A549 (cell line): ENCODE measurements at regions not wholly inside any gene's neighbourhood (a gene's known extent, or its start where the extent isn't known, plus 50 kb on each side); places are given as distances from the start of the nearest gene placed in this dataset.

Experiments
- ATAC-seq, 2 experiments: fragments of 200-7000 bp in 1 of 2; fragments of >200 bp in 1 of 2; cut with Nextera tagmentation in 1 of 2; cut with Tn5 transposase in 1 of 2; 3 replicates each; pipeline versions ENCODE4 v1.8.0 to v1.9.1; 2018 to 2020; ENCODE audit warnings: mild to moderate bottlenecking in 1 of 2, moderate library complexity in 1 of 2
- CTCF ChIA-PET: fragments of 300-600 bp; sonication (Branson Sonifier 250); formaldehyde crosslinking; extraction: SDS; loops from one replicate; lab custom pipeline; 2021; ENCODE audit warnings: antibody characterized with exemption, inconsistent platforms; lab: Yijun Ruan, JAX
- POLR2A ChIA-PET: fragments of 350-600 bp; formaldehyde crosslinking; extraction: SDS; loops from one replicate; lab custom pipeline; 2021; ENCODE audit warnings: antibody characterized with exemption, inconsistent platforms; lab: Yijun Ruan, JAX
- DNase-seq, 2 experiments: peaks; one replicate each; pipeline versions ENCODE4 v3.0.0 to v3.0.0-alpha.2; 2011 to 2016; ENCODE audit warnings: low read depth in 1 of 2, low spot score in 1 of 2
- FAIRE-seq: peaks from 2 replicates; lab custom pipeline; 2011; peaks lifted over from hg19 to GRCh38; lab: Jason Lieb, UNC
- H3K27ac ChIP-seq, 2 experiments: fragments of >200 bp; sonication (Bioruptor Twin); formaldehyde crosslinking; 3 replicates each; pipeline ENCODE4 v1.5.1; 2016 to 2017
- H3K4me1 ChIP-seq: fragments of >200 bp; sonication (Bioruptor Twin); formaldehyde crosslinking; 3 replicates; pipeline ENCODE4 v1.6.1; 2016
- H3K4me2 ChIP-seq: fragments of >200 bp; sonication (Bioruptor Twin); formaldehyde crosslinking; 3 replicates; pipeline ENCODE4 v1.6.1; 2016
- H3K4me3 ChIP-seq: fragments of >200 bp; sonication (Bioruptor Twin); formaldehyde crosslinking; 3 replicates; pipeline ENCODE4 v1.5.1; 2016
- H3K9me3 ChIP-seq: fragments of >200 bp; sonication (Bioruptor Twin); formaldehyde crosslinking; 3 replicates; pipeline ENCODE4 v1.6.1; 2016
- BHLHE40 ChIP-seq: IDR thresholded peaks from 2 replicates; pipeline ENCODE4 v1.6.1; 2012; ENCODE audit warnings: low read depth, low read length, inconsistent platforms
- CBX2 ChIP-seq: fragments of 200-600 bp; sonication (generic); IDR thresholded peaks from 2 replicates; pipeline ENCODE4 v1.6.1; 2016; ENCODE audit warnings: low read depth, mild to moderate bottlenecking, borderline replicate concordance
- CHD4 ChIP-seq: fragments of 200-600 bp; sonication (generic); IDR thresholded peaks from 2 replicates; pipeline ENCODE4 v1.6.1; 2016; ENCODE audit warnings: antibody characterized with exemption, mild to moderate bottlenecking, borderline replicate concordance
- EP300 ChIP-seq, 2 experiments: fragments of >200 bp; sonication (Bioruptor Twin); formaldehyde crosslinking; IDR thresholded peaks; 2 replicates in 1 of 2; 3 replicates in 1 of 2; pipeline ENCODE4 v1.6.1; 2016 to 2017
- HES2 ChIP-seq: fragments of >200 bp; sonication (Bioruptor Twin); formaldehyde crosslinking; IDR thresholded peaks from 2 replicates; pipeline ENCODE4 v1.6.1; 2016
- KDM5A ChIP-seq: fragments of 200-600 bp; sonication (generic); IDR thresholded peaks from 2 replicates; pipeline ENCODE4 v1.6.1; 2016; ENCODE audit warnings: antibody characterized with exemption, mild to moderate bottlenecking
- MAZ ChIP-seq: fragments of 150-350 bp; IDR thresholded peaks from 2 replicates; pipeline ENCODE4 v1.6.1; 2014; ENCODE audit warnings: antibody characterized with exemption, low read depth, low read length, borderline replicate concordance
- MYC ChIP-seq: IDR thresholded peaks from 2 replicates; pipeline ENCODE4 v1.6.1; 2012; ENCODE audit warnings: mild to moderate bottlenecking, inconsistent platforms, low read length, improper control_type of control experiment, borderline replicate concordance
- NPAS2 ChIP-seq: fragments of 250-450 bp; sonication (Bioruptor Pico); IDR thresholded peaks from 2 replicates; pipeline ENCODE4 v1.8.0; 2022; ENCODE audit warnings: mild to moderate bottlenecking, moderate library complexity, borderline replicate concordance
- NR3C1 ChIP-seq: fragments of >200 bp; sonication (Bioruptor Twin); formaldehyde crosslinking; IDR thresholded peaks from 3 replicates; pipeline ENCODE4 v1.6.1; 2017
- PBX3 ChIP-seq: IDR thresholded peaks from 2 replicates; pipeline ENCODE4 v1.6.1; 2012
- RAD21 ChIP-seq, 2 experiments: fragments of >200 bp in 1 of 2; sonication (Bioruptor Twin) in 1 of 2; formaldehyde crosslinking in 1 of 2; IDR thresholded peaks in 1 of 2; conservative IDR thresholded peaks in 1 of 2; 2 replicates in 1 of 2; 3 replicates in 1 of 2; pipeline ENCODE4 v1.6.1; 2012 to 2018; ENCODE audit warnings: inconsistent platforms in 1 of 2
- REST ChIP-seq: fragments of 200-600 bp; sonication (generic); IDR thresholded peaks from 2 replicates; pipeline ENCODE4 v1.6.1; 2016; ENCODE audit warnings: antibody characterized with exemption, mild to moderate bottlenecking, moderate library complexity
- RNF2 ChIP-seq: fragments of 200-600 bp; sonication (generic); IDR thresholded peaks from 2 replicates; pipeline ENCODE4 v1.6.1; 2016; ENCODE audit warnings: low read depth, mild to moderate bottlenecking, antibody characterized with exemption, moderate library complexity, borderline replicate concordance
- SMC3 ChIP-seq: fragments of >200 bp; sonication (Bioruptor Twin); formaldehyde crosslinking; IDR thresholded peaks from 3 replicates; pipeline ENCODE4 v1.6.1; 2018; ENCODE audit warnings: inconsistent platforms
- USF2 ChIP-seq: fragments of 450-650 bp; IDR thresholded peaks from 2 replicates; pipeline ENCODE4 v1.6.1; 2014; ENCODE audit warnings: antibody characterized with exemption
- WGBS: methylation state at CpG from one replicate; pipeline ENCODE4 v1.1.6; 2017; ENCODE audit errors: missing lambda C conversion rate; 5-methylcytosine and 5-hydroxymethylcytosine counted together
- TF ChIP-seq, protein P1 (sequence below): fragments of 250-450 bp; sonication (Bioruptor Pico); IDR thresholded peaks from 2 replicates; pipeline ENCODE4 v1.5.0; 2020; ENCODE audit warnings: low read depth, mild to moderate bottlenecking, moderate library complexity

GRCh38 chr7:12062062-12062461 is 149.0 kb upstream of the TMEM106B start:
- Histone ChIP-seq H3K4me3 (no peak overlapping the region), H3K9me3 (peaks cover 1% of the 10 kb centered on the region; the same call in 1 of the 3 replicates), H3K27ac (no peak overlapping the region), H3K4me2 (no peak overlapping the region), H3K4me1 (peaks cover 12% of the 10 kb centered on the region)
- TF ChIP-seq CHD4 (no peak), RAD21 (conservative IDR thresholded peaks at IDR 0.05 in 1 of 2, IDR thresholded peaks at IDR 0.05 in 1 of 2) (0 out of 5 replicates have a peak, but pooled peaks of 1 of the 2 experiments have one; percentile 10), MYC (no peak), RNF2 (no peak)
- TF ChIP-seq, protein P1, sequence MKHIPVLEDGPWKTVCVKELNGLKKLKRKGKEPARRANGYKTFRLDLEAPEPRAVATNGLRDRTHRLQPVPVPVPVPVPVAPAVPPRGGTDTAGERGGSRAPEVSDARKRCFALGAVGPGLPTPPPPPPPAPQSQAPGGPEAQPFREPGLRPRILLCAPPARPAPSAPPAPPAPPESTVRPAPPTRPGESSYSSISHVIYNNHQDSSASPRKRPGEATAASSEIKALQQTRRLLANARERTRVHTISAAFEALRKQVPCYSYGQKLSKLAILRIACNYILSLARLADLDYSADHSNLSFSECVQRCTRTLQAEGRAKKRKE (CRISPR knock-in tag) = no peak
- ChIA-PET POLR2A (no interaction called here), CTCF (interaction anchor here (0.8 to 1.4 kb wide), 2 partner anchors 8 to 30 kb away, joined by 4 read pairs; no protein-coding TSS in a partner anchor)
- DNase-seq (peak in 1 of 2 experiments; percentile 10), ATAC-seq (no peak), FAIRE-seq (no peak)

DNA sequence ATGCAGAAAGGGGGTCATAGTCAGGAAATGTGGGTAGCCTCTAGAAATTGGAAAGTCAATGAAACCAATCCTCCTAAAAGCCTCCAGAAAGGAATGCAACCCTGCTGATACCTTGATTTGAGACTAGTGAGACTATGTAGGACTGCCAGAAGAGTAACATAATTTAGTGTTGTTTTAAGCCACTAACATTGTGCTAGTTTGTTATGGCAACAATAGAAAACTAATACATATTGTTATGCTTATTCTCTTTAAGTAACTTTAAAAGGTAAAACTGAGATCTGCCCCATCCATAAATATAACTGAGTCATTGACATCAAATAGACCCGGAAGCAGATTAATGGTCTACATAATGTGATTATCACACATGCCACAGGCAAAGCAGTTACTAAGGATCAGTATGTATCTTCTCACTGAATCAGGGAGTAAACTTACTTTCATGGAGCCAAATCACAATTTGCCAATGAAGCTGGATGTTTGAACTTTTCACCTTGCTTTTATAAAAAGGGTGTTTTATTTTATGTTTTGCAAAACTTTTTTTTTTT is 146.4 kb upstream of the TMEM106B start:
- no peak for FAIRE-seq
- Histone ChIP-seq H3K27ac (0 out of 6 replicates have a peak overlapping the region, but pooled peaks of 1 of the 2 experiments have one; percentile 9), H3K4me2 (no peak overlapping the region), H3K4me3 (no peak overlapping the region), H3K9me3 (no peaks in the 10 kb centered on the region), H3K4me1 (peaks cover 17% of the 10 kb centered on the region)
- no peak for DNase-seq
- TF ChIP-seq EP300 (IDR thresholded peaks at IDR 0.05) = no peak
- TF ChIP-seq NR3C1 = no peak
- no peak for TF ChIP-seq HES2
- TF ChIP-seq REST = no peak
- no peak for TF ChIP-seq MAZ
- no peak for TF ChIP-seq PBX3
- no peak for TF ChIP-seq NPAS2
- TF ChIP-seq CBX2 = no peak
- TF ChIP-seq SMC3 = no peak
- TF ChIP-seq USF2 = no peak
- TF ChIP-seq KDM5A = no peak
- TF ChIP-seq BHLHE40 = no peak
- WGBS = 66% methylated on average over 1 of the region's 1 CpG
- no peak for ATAC-seq
- CTCF ChIA-PET = interaction anchor here (0.7 to 3.3 kb wide), 4 partner anchors 9 to 425 kb away, joined by 3 to 11 read pairs (median 4); no protein-coding TSS in a partner anchor
- POLR2A ChIA-PET = no interaction called here
